NCI-H748 (cell line): ENCODE measurements at regions not wholly inside any gene's neighbourhood (a gene's known extent, or its start where the extent isn't known, plus 50 kb on each side); places are given as distances from the start of the nearest gene placed in this dataset.
"Not testable (repeated sequence)": the region's sequence is repeated elsewhere in the genome, so short reads cannot be mapped to it uniquely, and the experiment has no call there.

Experiments used
- DNase-seq: peaks from one replicate; lab custom pipeline; 2025; ENCODE audit not compliant: unreplicated experiment; lab: John Stamatoyannopoulos, UW

- DNase-seq, result no peak
Measured at GRCh38 chr7:356087-356486, 66.1 kb downstream of the FOXL3 start.

- DNase-seq, result no peak
Measured at GRCh38 chr7:356691-357462, 66.9 kb downstream of the FOXL3 start.

DNA sequence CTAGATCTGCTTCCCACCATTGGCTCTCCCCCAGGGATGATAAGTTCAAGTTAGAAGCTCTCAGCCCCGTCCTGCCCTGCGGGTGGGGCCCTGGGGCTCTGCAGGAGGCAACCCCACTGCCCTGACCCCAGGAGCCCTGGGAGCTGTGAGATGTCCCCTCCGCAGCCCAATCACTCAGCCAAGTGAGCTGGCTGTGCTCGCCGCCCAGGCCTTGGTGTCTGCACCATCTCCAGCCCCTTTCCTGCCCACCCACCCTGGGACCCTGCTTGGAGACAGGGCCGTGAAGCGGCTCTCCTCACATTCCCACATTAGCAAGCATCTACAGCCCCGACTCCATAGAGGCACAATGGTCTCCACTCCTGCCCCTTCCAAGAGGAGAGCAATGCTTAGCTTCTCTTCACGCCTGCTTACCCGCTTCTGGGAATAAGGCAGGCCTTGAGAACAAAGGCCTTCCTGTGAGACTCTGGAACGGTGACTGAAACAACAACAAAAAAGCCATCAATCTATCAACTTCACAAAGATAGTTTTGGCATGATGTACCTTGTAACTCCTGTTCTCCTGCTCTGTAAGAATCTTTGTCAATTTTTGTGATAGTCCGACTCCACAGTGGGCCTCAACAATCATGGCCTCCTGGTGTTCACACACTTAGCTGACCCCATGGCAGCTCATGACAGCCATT is 67.7 kb downstream of the FOXL3 start:
- DNase-seq, result no peak

GRCh38 chr7:358352-358751 is 68.4 kb downstream of the FOXL3 start:
- DNase-seq, result no peak

- DNase-seq, result no peak
Measured at GRCh38 chr7:359226-359765, 69.3 kb downstream of the FOXL3 start.

GRCh38 chr7:359766-360361 is 69.9 kb downstream of the FOXL3 start:
- no peak for DNase-seq

- DNase-seq, result no peak
Measured at GRCh38 chr7:360454-361100, 70.6 kb downstream of the FOXL3 start.

DNA sequence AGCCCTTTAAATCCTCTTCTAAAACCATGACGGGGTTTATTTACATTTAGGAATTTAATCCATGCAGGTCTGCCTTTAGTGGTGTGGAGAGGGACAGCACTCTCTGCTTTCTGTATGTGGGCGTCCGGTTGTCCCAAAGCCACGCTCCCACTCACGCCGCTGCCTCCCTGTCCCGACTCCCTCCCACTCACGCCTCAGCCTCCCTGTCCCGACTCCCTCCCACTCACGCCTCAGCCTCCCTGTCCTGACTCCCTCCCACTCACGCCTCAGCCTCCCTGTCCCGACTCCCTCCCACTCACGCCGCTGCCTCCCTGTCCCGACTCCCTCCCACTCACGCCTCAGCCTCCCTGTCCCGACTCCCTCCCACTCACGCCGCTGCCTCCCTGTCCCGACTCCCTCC is 71.2 kb downstream of the FOXL3 start:
- not testable (repeated sequence) for DNase-seq

- no peak for DNase-seq
Measured at GRCh38 chr7:361680-362401, 71.9 kb downstream of the FOXL3 start.

DNA sequence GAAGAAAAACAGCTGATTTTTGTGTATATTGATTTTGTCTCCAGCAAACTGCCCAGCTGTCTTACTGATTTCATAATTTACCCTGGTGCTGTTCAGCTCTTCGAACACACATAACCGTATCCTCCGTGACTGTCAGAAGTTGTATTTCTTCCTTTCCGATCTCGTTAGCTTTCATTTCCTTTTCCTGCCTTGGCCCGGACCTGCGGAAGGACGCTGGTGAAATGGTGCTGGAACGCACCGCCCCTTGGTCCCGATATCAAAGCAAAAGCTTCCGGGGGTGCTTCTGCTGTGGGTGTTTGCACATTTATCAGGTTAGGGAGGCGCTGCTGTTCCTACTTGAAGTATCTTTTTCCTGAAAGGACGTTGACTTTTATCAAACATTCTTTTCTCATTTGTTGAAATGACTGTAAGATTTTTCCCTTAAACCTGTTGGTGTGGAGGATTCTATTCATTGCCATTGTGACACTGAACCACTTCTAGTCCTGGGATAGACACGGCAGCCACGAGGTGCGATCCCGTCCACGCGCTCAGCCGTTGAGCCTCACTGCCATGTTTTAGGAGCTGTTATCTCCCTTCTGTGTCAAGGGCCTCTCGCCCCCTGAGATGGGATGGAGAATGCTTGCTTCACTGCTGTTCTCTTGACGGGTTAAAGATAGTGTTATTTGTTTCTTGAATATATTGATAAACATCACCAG is 72.6 kb downstream of the FOXL3 start:
- DNase-seq, result no peak

DNA sequence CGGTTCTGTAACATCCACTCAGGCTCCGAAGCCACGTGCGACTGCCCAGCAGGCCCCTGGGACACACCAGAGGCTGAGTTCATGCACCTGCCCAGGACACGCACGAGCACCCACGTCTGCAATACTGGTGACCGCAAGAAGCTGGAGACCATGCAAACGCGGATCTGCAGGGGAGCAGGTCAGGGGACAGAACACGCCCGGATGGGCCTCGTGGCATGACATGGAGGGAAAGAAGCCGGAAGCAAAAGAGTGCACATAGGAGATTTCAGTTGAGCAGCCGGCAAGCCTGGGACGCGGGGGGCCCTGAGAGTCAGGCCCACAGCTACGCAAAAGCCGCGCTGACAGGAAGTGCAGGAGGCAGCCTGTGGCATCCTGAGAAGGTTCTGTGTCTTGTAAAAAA is 73.7 kb downstream of the FOXL3 start:
- DNase-seq, result no peak

DNA sequence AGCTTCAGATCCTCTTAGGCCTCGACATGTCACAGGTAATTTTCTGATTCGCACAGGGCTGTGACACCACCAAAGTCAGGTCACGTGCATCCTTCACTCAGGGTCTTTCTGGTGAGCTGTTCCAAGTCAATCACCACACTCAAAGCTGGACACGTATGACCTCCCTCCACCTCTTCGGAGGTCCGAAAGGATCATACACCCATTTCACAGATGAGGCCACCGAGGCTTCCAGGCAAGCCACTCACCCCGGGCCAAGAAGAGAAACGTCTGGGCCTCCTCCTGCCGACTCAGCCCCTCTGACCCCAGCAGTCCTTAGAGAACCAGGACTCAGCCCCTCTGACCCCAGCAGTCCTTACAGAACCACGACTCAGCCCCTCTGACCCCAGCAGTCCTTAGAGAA is 74.6 kb downstream of the FOXL3 start:
- no peak for DNase-seq

DNA sequence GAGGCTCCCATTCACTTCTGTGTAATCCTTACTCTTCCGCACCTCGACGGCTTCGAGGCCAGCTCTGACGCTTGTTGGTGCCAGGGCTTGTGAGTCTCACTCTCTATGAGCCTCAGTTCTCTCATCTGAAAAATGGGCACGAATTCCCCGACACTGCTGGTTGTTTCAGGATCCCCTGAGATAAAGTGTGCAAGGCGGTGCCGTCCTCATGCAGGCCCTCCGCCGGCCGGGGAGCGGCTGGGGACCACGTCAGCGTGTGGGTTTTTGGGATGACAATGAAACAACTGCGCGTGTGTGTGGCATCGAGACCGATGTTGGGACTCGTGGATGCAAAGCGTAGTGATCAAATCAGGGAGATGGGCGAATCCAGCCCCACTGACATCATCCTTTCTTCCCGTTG is 75.6 kb downstream of the FOXL3 start:
- no peak for DNase-seq

DNA sequence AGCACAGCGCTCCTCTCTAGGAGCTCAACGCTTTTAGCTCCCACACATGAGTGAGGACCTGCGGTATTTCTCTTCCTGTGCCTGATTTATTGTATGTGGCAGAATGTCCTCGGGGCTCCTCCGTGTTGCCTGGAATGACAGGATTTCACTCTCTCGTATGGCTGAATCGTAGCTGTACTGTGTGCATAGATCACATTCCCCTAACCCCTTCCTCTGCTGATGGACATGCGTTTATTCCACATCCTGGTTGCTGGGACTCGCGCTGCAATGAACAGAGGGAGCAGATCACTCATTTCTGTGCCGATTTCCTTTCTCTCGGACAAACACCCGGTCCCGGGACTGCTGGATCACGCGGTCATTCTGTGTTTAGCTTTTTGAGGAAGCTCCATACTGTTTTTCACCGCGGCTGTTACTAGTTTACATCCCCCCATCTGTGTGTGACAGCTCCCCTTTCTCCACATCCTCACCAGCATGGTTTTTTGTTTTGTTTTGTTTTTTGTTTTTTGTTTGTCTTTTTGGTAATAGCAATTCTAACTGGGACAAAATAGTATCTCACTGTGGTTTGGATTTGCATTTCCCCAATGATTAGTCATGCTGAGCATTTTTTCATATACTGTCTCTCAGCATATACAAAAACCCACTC is 76.3 kb downstream of the FOXL3 start:
- DNase-seq, result no peak

GRCh38 chr7:367351-367901 is 77.5 kb downstream of the FOXL3 start:
- no peak for DNase-seq

GRCh38 chr7:368651-369475 is 78.9 kb downstream of the FOXL3 start:
- no peak for DNase-seq

DNA sequence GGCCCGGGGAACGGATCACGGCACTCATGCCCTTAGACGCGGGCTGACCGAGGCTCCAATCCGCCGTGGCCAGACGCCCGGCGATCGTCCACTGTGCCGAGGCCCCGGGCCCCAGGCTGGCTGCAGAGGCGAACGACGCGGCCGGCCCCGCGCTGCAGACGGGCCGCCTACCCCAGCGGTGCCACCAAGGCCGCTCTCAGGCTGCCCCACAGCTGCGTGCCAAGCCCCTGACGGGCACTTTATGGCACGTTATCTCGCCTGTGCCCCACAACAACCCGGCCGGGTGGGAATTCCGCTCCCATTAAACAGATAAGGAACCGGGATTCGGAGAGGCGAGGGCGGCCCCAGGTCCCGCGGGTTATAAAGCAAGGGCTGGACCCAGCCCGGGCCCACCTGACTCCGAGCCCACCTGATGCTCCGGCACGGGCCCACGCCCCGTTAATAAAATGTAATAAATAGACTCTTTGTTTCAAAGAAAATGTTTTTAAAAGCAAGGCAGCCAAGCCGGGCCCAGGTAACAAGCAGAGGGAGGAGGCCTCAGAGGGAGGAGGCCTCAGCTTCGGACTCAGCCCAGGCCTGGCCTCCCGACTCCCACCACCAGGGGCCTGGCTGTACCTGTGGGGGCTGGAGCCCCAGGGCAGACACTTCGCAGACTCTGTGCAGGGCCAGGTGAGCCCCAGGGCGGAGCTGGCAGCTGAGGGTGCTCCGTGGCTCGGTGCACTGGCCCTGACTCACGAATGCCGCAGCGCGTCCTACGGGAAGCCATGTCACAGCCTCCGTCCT is 79.7 kb downstream of the FOXL3 start:
- DNase-seq, result no peak

- no peak for DNase-seq
Measured at GRCh38 chr7:370259-370625, 80.3 kb downstream of the FOXL3 start.
